ENCODE measurements at regions not wholly inside any gene's neighbourhood (a gene's known extent, or its start where the extent isn't known, plus 50 kb on each side); places are given as distances from the start of the nearest gene placed in this dataset.

DNA sequence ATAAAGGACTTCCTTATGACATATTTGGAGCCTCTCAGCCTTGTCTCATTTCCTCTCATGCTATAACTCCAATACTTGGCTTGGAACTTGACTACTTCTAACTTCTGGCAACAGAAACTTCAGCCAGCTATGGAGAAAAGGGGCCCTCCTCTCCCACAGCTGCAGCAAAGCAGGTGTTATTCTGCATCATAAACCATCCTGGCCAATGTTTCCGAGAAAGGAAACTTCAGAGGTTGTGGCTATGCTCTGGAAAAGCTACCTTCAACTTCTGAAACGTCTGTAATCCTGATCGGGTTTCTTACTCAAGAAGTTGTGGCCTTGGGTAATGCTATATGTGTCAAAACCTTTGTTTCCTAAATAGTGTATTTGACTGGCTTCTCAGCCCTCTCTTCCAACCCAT, 109.5 kb upstream of the CDX4 start:
- no peak overlapping the region for H3K14ac ChIP-seq (ENCODE audit: insufficient read depth, low read length)
- H3K23me2 ChIP-seq (ENCODE audit: insufficient read length, low read depth, low read length, poor library complexity, severe bottlenecking), result no peaks in the 10 kb centered on the region
- H3K18ac ChIP-seq (ENCODE audit: insufficient read length, low read depth, low read length), result no peak overlapping the region
- no peaks in the 10 kb centered on the region for H3K79me1 ChIP-seq (ENCODE audit: insufficient read depth, low read depth, low read length, poor library complexity, severe bottlenecking)
- H3K4me2 ChIP-seq (ENCODE audit: insufficient read depth, insufficient read length, low read length), result no peak overlapping the region
- no peaks in the 10 kb centered on the region for H3K4me1 ChIP-seq (ENCODE audit: insufficient read depth, low read length)
- no peak overlapping the region for H2BK5ac ChIP-seq (ENCODE audit: insufficient read length, low read length)
- DNase-seq, result no peak
- Mint-ChIP-seq H3K27me3 (ENCODE audit: low read depth) (no peaks in the 10 kb centered on the region; the same call in 1 of the 2 replicates), H3K36me3 (ENCODE audit: insufficient read depth in 1 of 3, low read depth in 3 of 3) (peaks cover 5 to 9% (median 8%) of the 10 kb centered on the region in 3 experiments; a peak in 6 of 7 replicates), H3K9me3 (peaks cover 44 to 55% of the 10 kb centered on the region in 2 experiments), H3K4me3 (no peak overlapping the region), H3K4me1 (no peaks in the 10 kb centered on the region), H3K27ac (no peak overlapping the region)
- H3K27ac ChIP-seq (ENCODE audit: insufficient read length, low read depth, low read length), result no peak overlapping the region
- no peak overlapping the region for H2BK120ac ChIP-seq (ENCODE audit: low read depth, low read length, poor library complexity, severe bottlenecking)
- no CpG with 5 or more reads among the region's 3 CpGs for WGBS (ENCODE audit: extremely low coverage, insufficient read length, low lambda C conversion rate)
- H3T11ph ChIP-seq (ENCODE audit: low read length), result no peak overlapping the region
- H3K9ac ChIP-seq (ENCODE audit: extremely low read depth, insufficient read length, low read length), result no peak overlapping the region
- no peak overlapping the region for H4K91ac ChIP-seq (ENCODE audit: insufficient read length, low read depth, low read length)
- H2BK15ac ChIP-seq (ENCODE audit: low read depth, low read length), result no peak overlapping the region
- no peak overlapping the region for H2BK12ac ChIP-seq (ENCODE audit: insufficient read length, low read depth, low read length)
- H2BK20ac ChIP-seq (ENCODE audit: low read depth, low read length, poor library complexity, severe bottlenecking), result no peak overlapping the region
- no peak overlapping the region for H2AFZ ChIP-seq (ENCODE audit: low read length)
- H3K4ac ChIP-seq (ENCODE audit: low read depth, low read length), result no peak overlapping the region
- H4K20me1 ChIP-seq (ENCODE audit: control insufficient read depth, insufficient read depth, insufficient read length), result no peaks in the 10 kb centered on the region
- H3K23ac ChIP-seq (ENCODE audit: insufficient read length, low read depth, low read length), result no peak overlapping the region
- no peak overlapping the region for H4K5ac ChIP-seq (ENCODE audit: insufficient read length, low read depth, low read length)
- no peak overlapping the region for H3K56ac ChIP-seq (ENCODE audit: insufficient read length, low read depth, low read length)
- H3K27me3 ChIP-seq (ENCODE audit: insufficient read depth, low read length), result no peaks in the 10 kb centered on the region
- TF ChIP-seq, protein P1, sequence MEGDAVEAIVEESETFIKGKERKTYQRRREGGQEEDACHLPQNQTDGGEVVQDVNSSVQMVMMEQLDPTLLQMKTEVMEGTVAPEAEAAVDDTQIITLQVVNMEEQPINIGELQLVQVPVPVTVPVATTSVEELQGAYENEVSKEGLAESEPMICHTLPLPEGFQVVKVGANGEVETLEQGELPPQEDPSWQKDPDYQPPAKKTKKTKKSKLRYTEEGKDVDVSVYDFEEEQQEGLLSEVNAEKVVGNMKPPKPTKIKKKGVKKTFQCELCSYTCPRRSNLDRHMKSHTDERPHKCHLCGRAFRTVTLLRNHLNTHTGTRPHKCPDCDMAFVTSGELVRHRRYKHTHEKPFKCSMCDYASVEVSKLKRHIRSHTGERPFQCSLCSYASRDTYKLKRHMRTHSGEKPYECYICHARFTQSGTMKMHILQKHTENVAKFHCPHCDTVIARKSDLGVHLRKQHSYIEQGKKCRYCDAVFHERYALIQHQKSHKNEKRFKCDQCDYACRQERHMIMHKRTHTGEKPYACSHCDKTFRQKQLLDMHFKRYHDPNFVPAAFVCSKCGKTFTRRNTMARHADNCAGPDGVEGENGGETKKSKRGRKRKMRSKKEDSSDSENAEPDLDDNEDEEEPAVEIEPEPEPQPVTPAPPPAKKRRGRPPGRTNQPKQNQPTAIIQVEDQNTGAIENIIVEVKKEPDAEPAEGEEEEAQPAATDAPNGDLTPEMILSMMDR (conservative IDR thresholded peaks at IDR 0.05), result no peak
- H3K9me3 ChIP-seq (ENCODE audit: control insufficient read depth, low read depth, low read length), result peaks cover 4% of the 10 kb centered on the region
- H2AK5ac ChIP-seq (ENCODE audit: insufficient read length, low read length), result no peak overlapping the region
- H4K8ac ChIP-seq (replicated peaks; ENCODE audit: insufficient read length, low read depth, low read length), result no peak overlapping the region
- no peaks in the 10 kb centered on the region; the same call in 1 of the 2 replicates for H3K79me2 ChIP-seq (ENCODE audit: insufficient read depth, low read length)
